ENCODE measurements at regions not wholly inside any gene's neighbourhood (a gene's known extent, or its start where the extent isn't known, plus 50 kb on each side); places are given as distances from the start of the nearest gene placed in this dataset.
"Not testable (repeated sequence)": the region's sequence is repeated elsewhere in the genome, so short reads cannot be mapped to it uniquely, and the experiment has no call there.

DNA sequence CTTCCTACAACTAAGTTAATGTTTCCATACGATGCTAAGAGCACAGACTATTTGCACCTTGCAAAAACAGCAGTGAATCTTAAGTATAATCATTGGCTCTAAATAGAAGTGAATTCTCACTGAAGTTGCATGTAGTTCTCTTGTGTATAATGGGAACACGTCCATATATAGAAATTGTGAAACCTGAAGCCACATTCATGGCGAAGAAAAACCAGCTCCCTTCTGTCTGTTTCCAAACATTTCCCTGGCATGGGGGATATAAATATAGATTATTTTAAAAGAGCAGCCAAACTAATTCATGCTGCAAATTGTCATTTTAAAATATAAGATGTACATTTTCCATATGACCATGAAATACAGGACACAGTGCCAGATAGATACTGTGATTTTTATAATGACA, 71.1 kb downstream of the TRAM1L1 start:
- Histone ChIP-seq H3K27me3 (ENCODE audit: control insufficient read depth in 2 of 2, insufficient read depth in 2 of 2, low read length in 2 of 2) (no peaks in the 10 kb centered on the region), H3K4me3 (ENCODE audit: low read length in 2 of 2) (no peak overlapping the region), H3K36me3 (ENCODE audit: control insufficient read depth in 2 of 2, insufficient read depth in 2 of 2, low read length in 2 of 2) (no peaks in the 10 kb centered on the region), H3K9me3 (ENCODE audit: control insufficient read depth in 2 of 2, low read length in 2 of 2) (no peaks in the 10 kb centered on the region), H3K27ac (ENCODE audit: low read depth in 2 of 2, low read length in 2 of 2) (no peak overlapping the region), H3K4me1 (ENCODE audit: control insufficient read depth in 2 of 2, insufficient read depth in 2 of 2, low read length in 2 of 2) (no peaks in the 10 kb centered on the region), H3K9ac (ENCODE audit: low read depth in 1 of 2, low read length in 2 of 2) (no peak overlapping the region)

DNA sequence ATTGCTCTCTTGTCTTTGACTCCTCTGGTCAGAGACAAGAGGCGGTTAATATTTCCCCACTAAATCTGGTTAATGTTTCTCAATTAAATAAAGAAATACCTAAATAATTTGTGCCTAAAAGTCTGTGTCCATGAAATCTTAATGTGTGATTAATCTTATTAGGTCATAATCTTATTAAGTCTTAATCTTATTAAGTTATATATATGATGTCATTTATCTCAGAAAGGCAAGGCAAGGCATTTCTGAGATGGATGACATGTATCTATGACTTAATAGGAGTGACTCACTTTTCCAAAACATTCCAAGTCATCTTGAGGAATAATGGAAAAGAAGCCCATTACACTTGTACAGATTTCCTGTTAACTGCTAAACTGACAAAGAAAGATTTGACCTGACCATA, 74.7 kb downstream of the TRAM1L1 start:
- H3K27ac ChIP-seq (ENCODE audit: low read depth in 2 of 2, low read length in 2 of 2): no peak overlapping the region

GRCh38 chr4:117001077-117001476, 84.3 kb downstream of the TRAM1L1 start:
- H3K27ac ChIP-seq (ENCODE audit: low read depth in 2 of 2, low read length in 2 of 2): no peak overlapping the region
- no peaks in the 10 kb centered on the region for H3K4me1 ChIP-seq (ENCODE audit: control insufficient read depth in 2 of 2, insufficient read depth in 2 of 2, low read length in 2 of 2)
- no peaks in the 10 kb centered on the region for H3K9me3 ChIP-seq (ENCODE audit: control insufficient read depth in 2 of 2, low read length in 2 of 2)
- no peak overlapping the region for H3K4me3 ChIP-seq (ENCODE audit: low read length in 2 of 2)
- no peak overlapping the region for H3K9ac ChIP-seq (ENCODE audit: low read depth in 1 of 2, low read length in 2 of 2)
- no peaks in the 10 kb centered on the region for H3K36me3 ChIP-seq (ENCODE audit: control insufficient read depth in 2 of 2, insufficient read depth in 2 of 2, low read length in 2 of 2)
- no peaks in the 10 kb centered on the region for H3K27me3 ChIP-seq (ENCODE audit: control insufficient read depth in 2 of 2, insufficient read depth in 2 of 2, low read length in 2 of 2)

More for the DNA sequence above, 74.7 kb downstream of the TRAM1L1 start:
- H3K9ac ChIP-seq (ENCODE audit: low read depth in 1 of 2, low read length in 2 of 2): no peak overlapping the region
- no peaks in the 10 kb centered on the region for H3K9me3 ChIP-seq (ENCODE audit: control insufficient read depth in 2 of 2, low read length in 2 of 2)
- H3K36me3 ChIP-seq (ENCODE audit: control insufficient read depth in 2 of 2, insufficient read depth in 2 of 2, low read length in 2 of 2): no peaks in the 10 kb centered on the region
- no peaks in the 10 kb centered on the region for H3K4me1 ChIP-seq (ENCODE audit: control insufficient read depth in 2 of 2, insufficient read depth in 2 of 2, low read length in 2 of 2)
- H3K4me3 ChIP-seq (ENCODE audit: low read length in 2 of 2): no peak overlapping the region
- H3K27me3 ChIP-seq (ENCODE audit: control insufficient read depth in 2 of 2, insufficient read depth in 2 of 2, low read length in 2 of 2): no peaks in the 10 kb centered on the region

GRCh38 chr4:116982656-116983055, 102.7 kb downstream of the TRAM1L1 start:
- Histone ChIP-seq H3K9ac (ENCODE audit: low read depth in 1 of 2, low read length in 2 of 2) (no peak overlapping the region), H3K9me3 (ENCODE audit: control insufficient read depth in 2 of 2, low read length in 2 of 2) (no peaks in the 10 kb centered on the region)

DNA sequence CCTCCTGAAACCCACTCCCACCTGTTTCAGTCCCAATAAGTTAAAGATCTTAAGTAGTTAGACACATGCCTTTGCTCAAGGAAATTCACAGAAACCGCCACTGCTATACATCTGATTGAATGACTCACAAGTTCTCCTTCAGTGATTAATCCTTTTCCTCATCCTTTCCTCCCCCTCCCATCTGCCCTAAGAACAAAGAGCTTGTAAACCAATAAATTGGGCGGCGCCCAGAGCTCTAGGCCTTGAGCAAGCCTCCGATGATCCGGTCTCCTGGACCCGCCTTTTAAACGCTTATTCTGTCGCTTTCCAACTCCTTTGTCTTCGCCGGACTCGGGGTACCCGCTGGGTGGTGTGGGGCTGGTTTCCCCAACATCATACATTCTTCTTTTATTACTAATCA, 104.9 kb downstream of the TRAM1L1 start:
- not testable (repeated sequence) for H3K27me3 ChIP-seq (ENCODE audit: control insufficient read depth in 2 of 2, insufficient read depth in 2 of 2, low read length in 2 of 2); H3K27ac ChIP-seq (ENCODE audit: low read depth in 2 of 2, low read length in 2 of 2); H3K4me1 ChIP-seq (ENCODE audit: control insufficient read depth in 2 of 2, insufficient read depth in 2 of 2, low read length in 2 of 2); H3K9ac ChIP-seq (ENCODE audit: low read depth in 1 of 2, low read length in 2 of 2); H3K4me3 ChIP-seq (ENCODE audit: low read length in 2 of 2); H3K9me3 ChIP-seq (ENCODE audit: control insufficient read depth in 2 of 2, low read length in 2 of 2); H3K36me3 ChIP-seq (ENCODE audit: control insufficient read depth in 2 of 2, insufficient read depth in 2 of 2, low read length in 2 of 2)

More at GRCh38 chr4:116982656-116983055, 102.7 kb downstream of the TRAM1L1 start:
- no peak overlapping the region for H3K27ac ChIP-seq (ENCODE audit: low read depth in 2 of 2, low read length in 2 of 2)
- no peaks in the 10 kb centered on the region for H3K27me3 ChIP-seq (ENCODE audit: control insufficient read depth in 2 of 2, insufficient read depth in 2 of 2, low read length in 2 of 2)
- H3K4me1 ChIP-seq (ENCODE audit: control insufficient read depth in 2 of 2, insufficient read depth in 2 of 2, low read length in 2 of 2): peaks cover 2 to 5% of the 10 kb centered on the region in 2 donors
- H3K4me3 ChIP-seq (ENCODE audit: low read length in 2 of 2): no peak overlapping the region
- H3K36me3 ChIP-seq (ENCODE audit: control insufficient read depth in 2 of 2, insufficient read depth in 2 of 2, low read length in 2 of 2): no peaks in the 10 kb centered on the region

DNA sequence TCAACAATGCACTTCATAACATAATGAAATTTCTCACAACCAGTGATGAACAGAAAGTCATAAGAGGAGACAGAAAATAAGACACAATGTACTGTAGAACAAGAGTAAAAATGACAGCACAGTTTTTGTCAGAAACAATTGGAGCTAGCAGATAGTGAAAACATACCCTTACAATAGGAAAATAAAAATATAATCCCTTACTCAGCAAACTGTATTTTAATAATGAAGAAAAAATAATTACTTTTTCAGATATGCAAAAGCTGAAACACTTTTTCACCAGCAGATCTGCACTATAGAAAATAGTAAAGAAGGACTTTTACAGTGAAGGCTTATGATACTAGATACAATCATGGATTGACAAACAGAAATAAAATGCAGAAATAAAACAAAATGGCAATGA, 126.3 kb downstream of the TRAM1L1 start:
- Histone ChIP-seq H3K9ac (ENCODE audit: low read depth in 1 of 2, low read length in 2 of 2) (no peak overlapping the region), H3K9me3 (ENCODE audit: control insufficient read depth in 2 of 2, low read length in 2 of 2) (no peaks in the 10 kb centered on the region), H3K36me3 (ENCODE audit: control insufficient read depth in 2 of 2, insufficient read depth in 2 of 2, low read length in 2 of 2) (no peaks in the 10 kb centered on the region)

DNA sequence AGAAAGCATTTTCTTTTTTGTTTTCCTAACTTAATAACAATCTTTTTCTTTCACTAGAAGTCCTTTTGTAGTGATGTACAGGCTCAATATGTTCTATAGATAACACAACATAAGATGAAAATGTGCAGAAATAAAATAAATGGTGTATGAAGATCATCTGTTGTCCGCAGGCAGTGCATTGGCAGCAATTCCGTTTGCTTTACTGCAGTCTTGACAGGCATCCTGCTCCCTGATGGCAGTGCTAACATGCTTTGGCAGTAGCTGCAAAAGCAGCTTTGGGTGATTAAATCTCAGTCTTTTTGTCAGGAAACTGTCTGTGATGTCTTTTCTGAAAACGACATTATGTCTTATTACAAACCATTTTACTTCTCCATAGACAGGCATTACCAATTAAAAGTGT, 131.4 kb downstream of the TRAM1L1 start:
- H3K27ac ChIP-seq (ENCODE audit: low read depth in 2 of 2, low read length in 2 of 2): no peak overlapping the region
- no peaks in the 10 kb centered on the region for H3K4me1 ChIP-seq (ENCODE audit: control insufficient read depth in 2 of 2, insufficient read depth in 2 of 2, low read length in 2 of 2)
- H3K36me3 ChIP-seq (ENCODE audit: control insufficient read depth in 2 of 2, insufficient read depth in 2 of 2, low read length in 2 of 2): no peaks in the 10 kb centered on the region
- no peak overlapping the region for H3K4me3 ChIP-seq (ENCODE audit: low read length in 2 of 2)
- H3K27me3 ChIP-seq (ENCODE audit: control insufficient read depth in 2 of 2, insufficient read depth in 2 of 2, low read length in 2 of 2): no peaks in the 10 kb centered on the region
- H3K9ac ChIP-seq (ENCODE audit: low read depth in 1 of 2, low read length in 2 of 2): no peak overlapping the region
- no peaks in the 10 kb centered on the region for H3K9me3 ChIP-seq (ENCODE audit: control insufficient read depth in 2 of 2, low read length in 2 of 2)

More for the DNA sequence above, 126.3 kb downstream of the TRAM1L1 start:
- H3K4me1 ChIP-seq (ENCODE audit: control insufficient read depth in 2 of 2, insufficient read depth in 2 of 2, low read length in 2 of 2): no peaks in the 10 kb centered on the region
- no peak overlapping the region for H3K4me3 ChIP-seq (ENCODE audit: low read length in 2 of 2)
- no peak overlapping the region for H3K27ac ChIP-seq (ENCODE audit: low read depth in 2 of 2, low read length in 2 of 2)
- H3K27me3 ChIP-seq (ENCODE audit: control insufficient read depth in 2 of 2, insufficient read depth in 2 of 2, low read length in 2 of 2): no peaks in the 10 kb centered on the region

GRCh38 chr4:116952530-116953136, 132.7 kb downstream of the TRAM1L1 start:
- Histone ChIP-seq H3K27ac (ENCODE audit: low read depth in 2 of 2, low read length in 2 of 2) (no peak overlapping the region), H3K9ac (ENCODE audit: low read depth in 1 of 2, low read length in 2 of 2) (no peak overlapping the region), H3K4me1 (ENCODE audit: control insufficient read depth in 2 of 2, insufficient read depth in 2 of 2, low read length in 2 of 2) (no peaks in the 10 kb centered on the region), H3K4me3 (ENCODE audit: low read length in 2 of 2) (no peak overlapping the region), H3K27me3 (ENCODE audit: control insufficient read depth in 2 of 2, insufficient read depth in 2 of 2, low read length in 2 of 2) (no peaks in the 10 kb centered on the region), H3K36me3 (ENCODE audit: control insufficient read depth in 2 of 2, insufficient read depth in 2 of 2, low read length in 2 of 2) (no peaks in the 10 kb centered on the region), H3K9me3 (ENCODE audit: control insufficient read depth in 2 of 2, low read length in 2 of 2) (no peaks in the 10 kb centered on the region)

DNA sequence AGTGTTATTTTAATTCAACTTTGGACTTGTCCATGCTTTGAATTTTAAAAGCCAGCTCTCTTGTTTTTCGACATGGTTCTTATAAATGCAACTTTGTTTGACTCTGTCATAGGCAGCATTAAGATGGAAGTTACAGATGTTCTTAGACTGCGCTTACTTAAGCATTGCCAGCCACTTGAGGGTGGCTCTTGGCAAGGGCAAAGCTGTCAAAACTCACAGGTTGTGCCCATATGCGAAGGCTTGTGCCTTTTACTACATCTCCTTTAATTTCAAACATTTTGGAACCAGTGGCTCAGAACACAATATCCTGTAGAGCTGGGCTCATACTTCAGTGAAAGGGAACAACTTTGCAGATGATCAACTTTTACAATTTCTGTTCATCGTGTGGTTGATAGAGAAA, 135.5 kb downstream of the TRAM1L1 start:
- Histone ChIP-seq H3K27ac (ENCODE audit: low read depth in 2 of 2, low read length in 2 of 2) (no peak overlapping the region), H3K9ac (ENCODE audit: low read depth in 1 of 2, low read length in 2 of 2) (no peak overlapping the region), H3K9me3 (ENCODE audit: control insufficient read depth in 2 of 2, low read length in 2 of 2) (no peaks in the 10 kb centered on the region), H3K4me3 (ENCODE audit: low read length in 2 of 2) (no peak overlapping the region), H3K36me3 (ENCODE audit: control insufficient read depth in 2 of 2, insufficient read depth in 2 of 2, low read length in 2 of 2) (no peaks in the 10 kb centered on the region), H3K4me1 (ENCODE audit: control insufficient read depth in 2 of 2, insufficient read depth in 2 of 2, low read length in 2 of 2) (no peaks in the 10 kb centered on the region), H3K27me3 (ENCODE audit: control insufficient read depth in 2 of 2, insufficient read depth in 2 of 2, low read length in 2 of 2) (no peaks in the 10 kb centered on the region)

DNA sequence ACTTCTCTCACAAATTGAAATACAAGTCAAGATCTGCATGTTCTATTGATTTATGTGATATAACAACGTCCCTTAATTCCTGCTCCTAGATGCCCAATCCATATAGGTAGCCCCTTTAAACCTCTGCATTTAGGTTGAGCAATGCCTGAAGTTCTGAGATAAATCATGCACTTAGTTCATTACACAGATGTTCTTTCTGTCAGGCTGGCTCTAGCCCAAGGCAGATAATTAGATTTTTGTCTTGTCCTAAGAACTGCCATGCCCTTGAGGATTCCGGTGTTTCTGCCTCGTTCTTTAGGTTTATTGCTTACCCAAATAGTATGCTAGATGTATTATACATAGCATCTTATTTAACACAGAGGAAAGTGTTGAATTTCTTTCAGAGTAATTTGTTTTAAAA, 143.1 kb downstream of the TRAM1L1 start:
- Histone ChIP-seq H3K9me3 (ENCODE audit: control insufficient read depth in 2 of 2, low read length in 2 of 2) (no peaks in the 10 kb centered on the region), H3K9ac (ENCODE audit: low read depth in 1 of 2, low read length in 2 of 2) (no peak overlapping the region), H3K4me3 (ENCODE audit: low read length in 2 of 2) (no peak overlapping the region), H3K36me3 (ENCODE audit: control insufficient read depth in 2 of 2, insufficient read depth in 2 of 2, low read length in 2 of 2) (no peaks in the 10 kb centered on the region), H3K27ac (ENCODE audit: low read depth in 2 of 2, low read length in 2 of 2) (no peak overlapping the region), H3K27me3 (ENCODE audit: control insufficient read depth in 2 of 2, insufficient read depth in 2 of 2, low read length in 2 of 2) (no peaks in the 10 kb centered on the region), H3K4me1 (ENCODE audit: control insufficient read depth in 2 of 2, insufficient read depth in 2 of 2, low read length in 2 of 2) (no peaks in the 10 kb centered on the region)

GRCh38 chr4:116930329-116930728, 155.0 kb downstream of the TRAM1L1 start:
- Histone ChIP-seq H3K36me3 (ENCODE audit: control insufficient read depth in 2 of 2, insufficient read depth in 2 of 2, low read length in 2 of 2) (no peaks in the 10 kb centered on the region), H3K9ac (ENCODE audit: low read depth in 1 of 2, low read length in 2 of 2) (no peak overlapping the region), H3K27me3 (ENCODE audit: control insufficient read depth in 2 of 2, insufficient read depth in 2 of 2, low read length in 2 of 2) (no peaks in the 10 kb centered on the region), H3K9me3 (ENCODE audit: control insufficient read depth in 2 of 2, low read length in 2 of 2) (no peaks in the 10 kb centered on the region), H3K4me1 (ENCODE audit: control insufficient read depth in 2 of 2, insufficient read depth in 2 of 2, low read length in 2 of 2) (no peaks in the 10 kb centered on the region), H3K4me3 (ENCODE audit: low read length in 2 of 2) (no peak overlapping the region), H3K27ac (ENCODE audit: low read depth in 2 of 2, low read length in 2 of 2) (no peak overlapping the region)
